Large intestine (tissue), 3 donors: ENCODE measurements at regions not wholly inside any gene's neighbourhood (a gene's known extent, or its start where the extent isn't known, plus 50 kb on each side); places are given as distances from the start of the nearest gene placed in this dataset.

Source experiments
- DNase-seq, 2 donors: peaks; one replicate each; pipeline versions ENCODE4 v3.0.0 to v3.0.0-alpha.2; 2013
- H3K27ac ChIP-seq: one replicate; pipeline ENCODE4 v1.5.1; 2013; ENCODE audit warnings: low read length
- H3K27me3 ChIP-seq: 2 replicates; pipeline ENCODE4 v1.6.1; 2013; ENCODE audit warnings: low read length; ENCODE audit not compliant: control insufficient read depth, insufficient read depth
- H3K36me3 ChIP-seq: 2 replicates; pipeline ENCODE4 v1.6.1; 2013; ENCODE audit warnings: low read length; ENCODE audit not compliant: control insufficient read depth, insufficient read depth
- H3K4me1 ChIP-seq: one replicate; pipeline ENCODE4 v1.6.1; 2013; ENCODE audit warnings: low read length; ENCODE audit not compliant: control insufficient read depth, insufficient read depth
- H3K4me3 ChIP-seq: one replicate; pipeline ENCODE4 v1.5.1; 2013; ENCODE audit warnings: low read length
- H3K9me3 ChIP-seq: one replicate; pipeline ENCODE4 v1.6.1; 2013; ENCODE audit warnings: mild to moderate bottlenecking, low read depth, low read length, moderate library complexity; ENCODE audit not compliant: control insufficient read depth
- WGBS: methylation state at CpG from one replicate; pipeline ENCODE4 v1.1.5; 2013; ENCODE audit warnings: low lambda C conversion rate; ENCODE audit not compliant: insufficient coverage; 5-methylcytosine and 5-hydroxymethylcytosine counted together

- Histone ChIP-seq H3K9me3 (no peaks in the 10 kb centered on the region), H3K27me3 (no peaks in the 10 kb centered on the region), H3K4me3 (no peak overlapping the region), H3K27ac (no peak overlapping the region), H3K4me1 (no peaks in the 10 kb centered on the region), H3K36me3 (no peaks in the 10 kb centered on the region)
- DNase-seq, result no peak
- no CpG with 5 or more reads among the region's 3 CpGs for WGBS
Measured at GRCh38 chr18:43868497-43868995, 591.3 kb upstream of the SYT4 start.

- Histone ChIP-seq H3K9me3 (no peaks in the 10 kb centered on the region), H3K27me3 (no peaks in the 10 kb centered on the region), H3K27ac (no peak overlapping the region), H3K4me3 (no peak overlapping the region), H3K4me1 (no peaks in the 10 kb centered on the region), H3K36me3 (no peaks in the 10 kb centered on the region)
- DNase-seq, result no peak
- WGBS, result no CpG with 5 or more reads among the region's 1 CpG
Measured at GRCh38 chr18:43869451-43870008, 592.2 kb upstream of the SYT4 start.

- H3K36me3 ChIP-seq, result no peaks in the 10 kb centered on the region
- no peaks in the 10 kb centered on the region for H3K9me3 ChIP-seq
- no peaks in the 10 kb centered on the region for H3K27me3 ChIP-seq
- no peak overlapping the region for H3K27ac ChIP-seq
- H3K4me3 ChIP-seq, result no peak overlapping the region
- no peak for DNase-seq
- H3K4me1 ChIP-seq, result no peaks in the 10 kb centered on the region
- WGBS, result 80% methylated on average over 1 of the region's 1 CpG
Measured at GRCh38 chr18:43870626-43871025, 593.3 kb upstream of the SYT4 start.

- DNase-seq, result no peak
- Histone ChIP-seq H3K4me3 (no peak overlapping the region), H3K9me3 (no peaks in the 10 kb centered on the region), H3K27me3 (no peaks in the 10 kb centered on the region), H3K27ac (no peak overlapping the region), H3K36me3 (no peaks in the 10 kb centered on the region), H3K4me1 (no peaks in the 10 kb centered on the region)
- WGBS, result 57% methylated on average over 1 of the region's 2 CpGs
Measured at GRCh38 chr18:43875511-43875910, 598.2 kb upstream of the SYT4 start.

- WGBS, result no CpG with 5 or more reads among the region's 4 CpGs
- Histone ChIP-seq H3K27me3 (no peaks in the 10 kb centered on the region), H3K9me3 (no peaks in the 10 kb centered on the region), H3K4me3 (no peak overlapping the region), H3K36me3 (no peaks in the 10 kb centered on the region), H3K27ac (no peak overlapping the region), H3K4me1 (no peaks in the 10 kb centered on the region)
- no peak for DNase-seq
Measured at GRCh38 chr18:43876286-43876685, 599.0 kb upstream of the SYT4 start.

- H3K27ac ChIP-seq, result no peak overlapping the region
- no peaks in the 10 kb centered on the region for H3K9me3 ChIP-seq
- DNase-seq, result no peak
- H3K36me3 ChIP-seq, result no peaks in the 10 kb centered on the region
- no peaks in the 10 kb centered on the region for H3K4me1 ChIP-seq
- no peak overlapping the region for H3K4me3 ChIP-seq
- WGBS, result no CpG with 5 or more reads among the region's 4 CpGs
- no peaks in the 10 kb centered on the region for H3K27me3 ChIP-seq
Measured at GRCh38 chr18:43876748-43877147, 599.5 kb upstream of the SYT4 start.

GRCh38 chr18:43877616-43878321, 600.5 kb upstream of the SYT4 start:
- Histone ChIP-seq H3K4me3 (no peak overlapping the region), H3K27ac (no peak overlapping the region), H3K9me3 (no peaks in the 10 kb centered on the region), H3K27me3 (no peaks in the 10 kb centered on the region), H3K4me1 (no peaks in the 10 kb centered on the region), H3K36me3 (no peaks in the 10 kb centered on the region)
- WGBS, result 100% methylated on average over 3 of the region's 3 CpGs
- DNase-seq, result no peak

GRCh38 chr18:43879415-43879814, 602.1 kb upstream of the SYT4 start:
- no peak for DNase-seq
- Histone ChIP-seq H3K4me3 (no peak overlapping the region), H3K9me3 (no peaks in the 10 kb centered on the region), H3K4me1 (no peaks in the 10 kb centered on the region), H3K27ac (no peak overlapping the region), H3K36me3 (no peaks in the 10 kb centered on the region), H3K27me3 (no peaks in the 10 kb centered on the region)
- no CpG with 5 or more reads among the region's 3 CpGs for WGBS

GRCh38 chr18:43882358-43883055, 605.2 kb upstream of the SYT4 start:
- H3K9me3 ChIP-seq, result no peaks in the 10 kb centered on the region
- DNase-seq, result no peak
- no peak overlapping the region for H3K4me3 ChIP-seq
- 80% methylated on average over 1 of the region's 7 CpGs for WGBS
- no peaks in the 10 kb centered on the region for H3K36me3 ChIP-seq
- no peaks in the 10 kb centered on the region for H3K4me1 ChIP-seq
- no peaks in the 10 kb centered on the region for H3K27me3 ChIP-seq
- no peak overlapping the region for H3K27ac ChIP-seq

- H3K4me1 ChIP-seq, result no peaks in the 10 kb centered on the region
- no peaks in the 10 kb centered on the region for H3K36me3 ChIP-seq
- no peaks in the 10 kb centered on the region for H3K27me3 ChIP-seq
- H3K9me3 ChIP-seq, result no peaks in the 10 kb centered on the region
- no peak overlapping the region for H3K4me3 ChIP-seq
- H3K27ac ChIP-seq, result no peak overlapping the region
- no peak for DNase-seq
Measured at GRCh38 chr18:43883886-43884285, 606.6 kb upstream of the SYT4 start.
